ENCODE measurements at regions not wholly inside any gene's neighbourhood (a gene's known extent, or its start where the extent isn't known, plus 50 kb on each side); places are given as distances from the start of the nearest gene placed in this dataset.

- no peak overlapping the region for H3K27ac ChIP-seq (ENCODE audit: low read depth in 1 of 2, low read length in 2 of 2)
- H3K4me2 ChIP-seq (replicated peaks; ENCODE audit: extremely low read depth, low read length, poor library complexity, severe bottlenecking): no peak overlapping the region
- H2AFZ ChIP-seq (ENCODE audit: insufficient read depth, low read depth, low read length, poor library complexity, severe bottlenecking): no peak overlapping the region
- no peak overlapping the region for H3K4me3 ChIP-seq (replicated peaks in 1 of 3; ENCODE audit: low read depth in 2 of 3, low read length in 3 of 3)
- H3K9me3 ChIP-seq (replicated peaks in 1 of 2; ENCODE audit: control insufficient read depth in 1 of 2, insufficient read depth in 1 of 2, low read length in 2 of 2): peaks cover 6 to 17% of the 10 kb centered on the region in 2 donors
- H3K9ac ChIP-seq (ENCODE audit: insufficient read depth, low read length, poor library complexity, severe bottlenecking): no peak overlapping the region
- Mint-ChIP-seq H3K27me3 (ENCODE audit: low read depth in 3 of 3) (peaks cover 0 to 1% (median 0%) of the 10 kb centered on the region in 3 donors), H3K9me3 (peaks cover 3 to 14% (median 6%) of the 10 kb centered on the region in 7 donors), H3K27ac (no peak overlapping the region), H3K36me3 (no peaks in the 10 kb centered on the region), H3K4me3 (no peak overlapping the region), H3K4me1 (no peaks in the 10 kb centered on the region)
- DNase-seq: no peak
- no peaks in the 10 kb centered on the region for H3K27me3 ChIP-seq (ENCODE audit: control insufficient read depth in 2 of 2, insufficient read depth in 2 of 2, low read length in 2 of 2)
- no peaks in the 10 kb centered on the region for H4K20me1 ChIP-seq (ENCODE audit: insufficient read depth, low read length)
- no peak for TF ChIP-seq CTCF (IDR thresholded peaks at IDR 0.05)
- no peaks in the 10 kb centered on the region for H3K79me2 ChIP-seq (ENCODE audit: insufficient read depth, low read length)
- H3K4me1 ChIP-seq (ENCODE audit: control insufficient read depth in 1 of 2, insufficient read depth in 2 of 2, low read length in 2 of 2): no peaks in the 10 kb centered on the region
- intact Hi-C loops (cut with micrococcal nuclease): no loop called here
- 86% methylated on average over 1 of the region's 1 CpG for WGBS (ENCODE audit: insufficient coverage)
- no peaks in the 10 kb centered on the region for H3K36me3 ChIP-seq (replicated peaks in 1 of 2; ENCODE audit: control insufficient read depth in 1 of 2, insufficient read depth in 2 of 2, low read length in 2 of 2)
These were observed 281.4 kb downstream of the RAB28 start for GRCh38 chr4:13202701-13203100.

- peaks cover 0 to 1% (median 1%) of the 10 kb centered on the region in 3 donors for H3K27me3 Mint-ChIP-seq (ENCODE audit: low read depth in 3 of 3)
- no peaks in the 10 kb centered on the region for H3K36me3 ChIP-seq (replicated peaks in 1 of 2; ENCODE audit: control insufficient read depth in 1 of 2, insufficient read depth in 2 of 2, low read length in 2 of 2)
- intact Hi-C loops (cut with micrococcal nuclease): no loop called here
- H3K4me3 ChIP-seq (replicated peaks in 1 of 3; ENCODE audit: low read depth in 2 of 3, low read length in 3 of 3): no peak overlapping the region
- peaks cover 3 to 14% (median 8%) of the 10 kb centered on the region in 7 donors for H3K9me3 Mint-ChIP-seq
- no peaks in the 10 kb centered on the region for H4K20me1 ChIP-seq (ENCODE audit: insufficient read depth, low read length)
- H3K4me1 Mint-ChIP-seq: no peaks in the 10 kb centered on the region
- no peak overlapping the region for H3K4me2 ChIP-seq (replicated peaks; ENCODE audit: extremely low read depth, low read length, poor library complexity, severe bottlenecking)
- peaks cover 6 to 19% of the 10 kb centered on the region in 2 donors for H3K9me3 ChIP-seq (replicated peaks in 1 of 2; ENCODE audit: control insufficient read depth in 1 of 2, insufficient read depth in 1 of 2, low read length in 2 of 2)
- no peaks in the 10 kb centered on the region for H3K79me2 ChIP-seq (ENCODE audit: insufficient read depth, low read length)
- no peak overlapping the region for H3K4me3 Mint-ChIP-seq
- H3K4me1 ChIP-seq (ENCODE audit: control insufficient read depth in 1 of 2, insufficient read depth in 2 of 2, low read length in 2 of 2): no peaks in the 10 kb centered on the region
- WGBS (ENCODE audit: insufficient coverage): 94% methylated on average over 2 of the region's 3 CpGs
- TF ChIP-seq CTCF (IDR thresholded peaks at IDR 0.05): no peak
- H3K9ac ChIP-seq (ENCODE audit: insufficient read depth, low read length, poor library complexity, severe bottlenecking): no peak overlapping the region
- H3K27me3 ChIP-seq (ENCODE audit: control insufficient read depth in 2 of 2, insufficient read depth in 2 of 2, low read length in 2 of 2): no peaks in the 10 kb centered on the region
- no peaks in the 10 kb centered on the region for H3K36me3 Mint-ChIP-seq
- DNase-seq: no peak
- no peak overlapping the region for H3K27ac Mint-ChIP-seq
- H3K27ac ChIP-seq (ENCODE audit: low read depth in 1 of 2, low read length in 2 of 2): no peak overlapping the region
- H2AFZ ChIP-seq (ENCODE audit: insufficient read depth, low read depth, low read length, poor library complexity, severe bottlenecking): no peak overlapping the region
These were observed 282.9 kb downstream of the RAB28 start for GRCh38 chr4:13201241-13201640.
